HepG2 (cell line): ENCODE measurements at regions not wholly inside any gene's neighbourhood (a gene's known extent, or its start where the extent isn't known, plus 50 kb on each side); places are given as distances from the start of the nearest gene placed in this dataset.
A peak's percentile ranks its signal among the peaks of the same experiment; 100 is the strongest.

Source experiments
- ATAC-seq: fragments of 200-7000 bp; cut with Tn5 transposase; 3 replicates; pipeline ENCODE4 v1.9.1; 2020; ENCODE audit warnings: mild to moderate bottlenecking, moderate library complexity
- BruUV-seq: library from RNA; stranded (reverse); fragments of 400-500 nt; replicated peaks from 2 replicates; lab custom pipeline; 2021; lab: Mats Ljungman, UMichigan
- CTCF ChIA-PET: fragments of 300-600 bp; formaldehyde crosslinking; extraction: SDS; loops from one replicate; lab custom pipeline; 2021; ENCODE audit warnings: low total read pairs, inconsistent platforms, low intra/inter-chr PET ratio; lab: Yijun Ruan, JAX
- POLR2A ChIA-PET: fragments of 350-600 bp; sonication (Branson Sonifier 250); formaldehyde crosslinking; loops from one replicate; lab custom pipeline; 2020; ENCODE audit warnings: antibody characterized with exemption, inconsistent platforms; lab: Yijun Ruan, JAX
- DNase-seq: peaks from one replicate; pipeline ENCODE4 v3.0.0-alpha.2; 2015; ENCODE audit warnings: low spot score
- FAIRE-seq: peaks from 3 replicates; lab custom pipeline; 2011; peaks lifted over from hg19 to GRCh38; lab: Jason Lieb, UNC
- H2AFZ ChIP-seq: one replicate; pipeline ENCODE4 v1.6.1; 2011; ENCODE audit warnings: low read length, inconsistent platforms
- H3K27ac ChIP-seq: fragments of 300-600 bp; 3 replicates; pipeline ENCODE4 v1.8.0; 2011; ENCODE audit warnings: mixed run types, mild to moderate bottlenecking, mixed read lengths, low read length, inconsistent platforms; ENCODE audit not compliant: insufficient read depth; ENCODE audit errors: extremely low read length
- H3K27me3 ChIP-seq, 2 experiments: fragments of 200-600 bp in 1 of 2; 2 replicates in 1 of 2; 3 replicates in 1 of 2; pipeline versions ENCODE4 v1.6.0 to v1.8.0; 2011; ENCODE audit warnings: low read length in 2 of 2, mild to moderate bottlenecking in 2 of 2, moderate library complexity in 2 of 2, inconsistent platforms in 1 of 2; ENCODE audit not compliant: insufficient read depth in 2 of 2, control insufficient read depth in 1 of 2
- H3K36me3 ChIP-seq, 2 experiments: fragments of 200-600 bp in 1 of 2; replicated peaks in 1 of 2; 2 replicates in 1 of 2; 3 replicates in 1 of 2; pipeline versions ENCODE4 v1.5.1 to v1.8.0; 2011; ENCODE audit warnings: low read length in 2 of 2, inconsistent platforms in 1 of 2; ENCODE audit not compliant: insufficient read depth in 2 of 2, control insufficient read depth in 1 of 2
- H3K4me1 ChIP-seq: 2 replicates; pipeline ENCODE4 v1.5.1; 2012; ENCODE audit warnings: low read length, inconsistent platforms; ENCODE audit not compliant: insufficient read depth
- H3K4me2 ChIP-seq: 2 replicates; pipeline ENCODE4 v1.6.0; 2011; ENCODE audit warnings: low read depth, low read length, inconsistent platforms
- H3K4me3 ChIP-seq, 3 experiments: fragments of 200-600 bp in 1 of 3; sonication (generic), shearing (Covaris generic) in 1 of 3; replicated peaks in 1 of 3; 2 replicates each; pipeline ENCODE4 v1.5.1; 2011 to 2016; ENCODE audit warnings: low read length in 3 of 3, inconsistent platforms in 2 of 3, low read depth in 2 of 3, mild to moderate bottlenecking in 2 of 3, control low read depth in 1 of 3, mixed read lengths in 1 of 3; ENCODE audit not compliant: insufficient read depth in 1 of 3
- H3K79me2 ChIP-seq: one replicate; pipeline ENCODE4 v1.6.1; 2011; ENCODE audit warnings: low read length, inconsistent platforms; ENCODE audit not compliant: insufficient read depth
- H3K9ac ChIP-seq: 2 replicates; pipeline ENCODE4 v1.6.0; 2011; ENCODE audit warnings: mild to moderate bottlenecking, low read depth, low read length, inconsistent platforms; ENCODE audit not compliant: insufficient read depth
- H3K9me3 ChIP-seq: 2 replicates; pipeline ENCODE4 v1.5.1; 2012; ENCODE audit warnings: mild to moderate bottlenecking, low read length
- H4K20me1 ChIP-seq: 2 replicates; pipeline ENCODE4 v1.6.0; 2011; ENCODE audit warnings: inconsistent platforms, mild to moderate bottlenecking, low read length, moderate library complexity; ENCODE audit not compliant: insufficient read depth
- ATF1 ChIP-seq: IDR thresholded peaks from 2 replicates; pipeline ENCODE4 v1.6.1; 2016; ENCODE audit warnings: mild to moderate bottlenecking, control low read depth
- HNRNPK ChIP-seq: fragments of 200-400 bp; formaldehyde crosslinking; IDR thresholded peaks from 2 replicates; pipeline ENCODE4 v1.6.1; 2018; ENCODE audit warnings: low read length, low read depth, moderate library complexity, mild to moderate bottlenecking; ENCODE audit not compliant: poor library complexity, severe bottlenecking
- MAFK ChIP-seq, 2 experiments: IDR thresholded peaks in 1 of 2; conservative IDR thresholded peaks in 1 of 2; 2 replicates each; pipeline ENCODE4 v1.6.1; 2011; ENCODE audit warnings: improper control_type of control experiment in 2 of 2, low read length in 2 of 2
- RAD21 ChIP-seq: fragments of 450-650 bp; formaldehyde crosslinking; IDR thresholded peaks from 2 replicates; pipeline ENCODE4 v1.5.0; 2020; ENCODE audit warnings: mild to moderate bottlenecking
- TBP ChIP-seq: sonication (generic); formaldehyde crosslinking; IDR thresholded peaks from 2 replicates; pipeline ENCODE4 v1.5.0; 2020; ENCODE audit warnings: missing genetic modification reagents
- ZNF577 ChIP-seq: sonication (generic); formaldehyde crosslinking; IDR thresholded peaks from 2 replicates; pipeline ENCODE4 v1.4.0; 2020; ENCODE audit warnings: mild to moderate bottlenecking, low read depth, missing genetic modification reagents, borderline replicate concordance
- ZNF607 ChIP-seq: sonication (generic); formaldehyde crosslinking; IDR thresholded peaks from 2 replicates; pipeline ENCODE4 v1.5.1; 2020; ENCODE audit warnings: missing genetic modification reagents, mild to moderate bottlenecking, borderline replicate concordance
- ZZZ3 ChIP-seq: sonication (generic); formaldehyde crosslinking; IDR thresholded peaks from 2 replicates; pipeline ENCODE4 v1.4.0; 2020; ENCODE audit warnings: missing genetic modification reagents, mild to moderate bottlenecking, borderline replicate concordance
- WGBS: methylation state at CpG from one replicate; pipeline ENCODE4 v1.1.6; 2017; ENCODE audit warnings: low lambda C conversion rate; 5-methylcytosine and 5-hydroxymethylcytosine counted together
- in situ Hi-C: cut with HindIII; loops from 2 replicates; pipeline ENCODE4 v1.10.0; 2017; ENCODE audit warnings: low pct_unique_long_range_greater_than_20kb; ENCODE audit not compliant: extremely low pct_ligation_motif_present
- intact Hi-C: fragments of 100-400 bp; cut with micrococcal nuclease; formaldehyde crosslinking; loops from one replicate; pipeline ENCODE4 v1.10.0; 2022; ENCODE audit not compliant: unreplicated experiment
- TF ChIP-seq, protein P1 (sequence below): sonication (generic); formaldehyde crosslinking; IDR thresholded peaks from 2 replicates; pipeline ENCODE4 v1.4.0; 2020; ENCODE audit warnings: missing genetic modification reagents
- TF ChIP-seq, protein P2 (sequence below): IDR thresholded peaks from 2 replicates; pipeline ENCODE4 v1.6.1; 2016; ENCODE audit warnings: mild to moderate bottlenecking
- TF ChIP-seq, protein P3 (sequence below): sonication (generic); formaldehyde crosslinking; IDR thresholded peaks from 2 replicates; pipeline ENCODE4 v1.8.0; 2022; ENCODE audit warnings: mild to moderate bottlenecking, missing genetic modification reagents, moderate library complexity

DNA sequence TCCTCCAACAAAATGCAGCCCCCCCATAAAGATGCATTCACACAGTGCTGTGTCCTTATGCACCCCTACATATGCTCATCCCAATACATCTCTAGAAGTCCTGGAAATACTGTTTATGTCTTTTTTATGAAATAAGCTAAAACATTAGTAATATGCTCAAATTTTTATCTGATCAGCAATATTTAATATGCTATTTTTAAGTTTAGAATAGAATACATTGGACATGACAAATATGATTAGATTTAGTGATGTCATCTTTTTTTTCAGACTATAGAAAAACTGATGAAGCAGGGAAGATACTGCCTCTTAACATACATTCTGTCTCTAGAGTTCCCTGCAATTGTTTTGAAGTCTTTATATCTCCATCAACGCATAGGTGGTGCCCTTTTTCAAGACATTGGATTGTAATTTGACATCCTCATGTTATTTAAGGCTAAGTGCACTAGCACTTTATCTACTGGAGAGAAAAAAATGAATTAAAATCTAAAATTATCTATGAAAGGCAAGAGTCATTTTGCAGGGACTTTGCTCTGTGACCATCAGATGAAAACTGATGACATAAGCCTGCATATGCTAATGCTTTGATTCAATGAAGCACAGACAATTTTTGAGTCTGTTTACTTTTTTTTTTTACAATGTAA lies 395.3 kb downstream of the LPIN1 start (continued):
- TF ChIP-seq, protein P1, sequence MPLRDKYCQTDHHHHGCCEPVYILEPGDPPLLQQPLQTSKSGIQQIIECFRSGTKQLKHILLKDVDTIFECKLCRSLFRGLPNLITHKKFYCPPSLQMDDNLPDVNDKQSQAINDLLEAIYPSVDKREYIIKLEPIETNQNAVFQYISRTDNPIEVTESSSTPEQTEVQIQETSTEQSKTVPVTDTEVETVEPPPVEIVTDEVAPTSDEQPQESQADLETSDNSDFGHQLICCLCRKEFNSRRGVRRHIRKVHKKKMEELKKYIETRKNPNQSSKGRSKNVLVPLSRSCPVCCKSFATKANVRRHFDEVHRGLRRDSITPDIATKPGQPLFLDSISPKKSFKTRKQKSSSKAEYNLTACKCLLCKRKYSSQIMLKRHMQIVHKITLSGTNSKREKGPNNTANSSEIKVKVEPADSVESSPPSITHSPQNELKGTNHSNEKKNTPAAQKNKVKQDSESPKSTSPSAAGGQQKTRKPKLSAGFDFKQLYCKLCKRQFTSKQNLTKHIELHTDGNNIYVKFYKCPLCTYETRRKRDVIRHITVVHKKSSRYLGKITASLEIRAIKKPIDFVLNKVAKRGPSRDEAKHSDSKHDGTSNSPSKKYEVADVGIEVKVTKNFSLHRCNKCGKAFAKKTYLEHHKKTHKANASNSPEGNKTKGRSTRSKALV (CRISPR knock-in tag), result no peak
- TF ChIP-seq HNRNPK, result no peak
- TF ChIP-seq ZNF607, result no peak
- TF ChIP-seq MAFK (conservative IDR thresholded peaks at IDR 0.05 in 1 of 2, IDR thresholded peaks at IDR 0.05 in 1 of 2; ENCODE audit: low read length in 2 of 2), result peak in 1 of 2 experiments; percentile 57; a peak in 2 of 4 replicates
- no peak for TF ChIP-seq TBP
- TF ChIP-seq, protein P2, sequence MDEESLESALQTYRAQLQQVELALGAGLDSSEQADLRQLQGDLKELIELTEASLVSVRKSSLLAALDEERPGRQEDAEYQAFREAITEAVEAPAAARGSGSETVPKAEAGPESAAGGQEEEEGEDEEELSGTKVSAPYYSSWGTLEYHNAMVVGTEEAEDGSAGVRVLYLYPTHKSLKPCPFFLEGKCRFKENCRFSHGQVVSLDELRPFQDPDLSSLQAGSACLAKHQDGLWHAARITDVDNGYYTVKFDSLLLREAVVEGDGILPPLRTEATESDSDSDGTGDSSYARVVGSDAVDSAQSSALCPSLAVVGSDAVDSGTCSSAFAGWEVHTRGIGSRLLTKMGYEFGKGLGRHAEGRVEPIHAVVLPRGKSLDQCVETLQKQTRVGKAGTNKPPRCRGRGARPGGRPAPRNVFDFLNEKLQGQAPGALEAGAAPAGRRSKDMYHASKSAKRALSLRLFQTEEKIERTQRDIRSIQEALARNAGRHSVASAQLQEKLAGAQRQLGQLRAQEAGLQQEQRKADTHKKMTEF (CRISPR knock-in tag), result no peak
- TF ChIP-seq ZZZ3, result no peak
- no peak for TF ChIP-seq ATF1 (CRISPR knock-in tag)

DNA sequence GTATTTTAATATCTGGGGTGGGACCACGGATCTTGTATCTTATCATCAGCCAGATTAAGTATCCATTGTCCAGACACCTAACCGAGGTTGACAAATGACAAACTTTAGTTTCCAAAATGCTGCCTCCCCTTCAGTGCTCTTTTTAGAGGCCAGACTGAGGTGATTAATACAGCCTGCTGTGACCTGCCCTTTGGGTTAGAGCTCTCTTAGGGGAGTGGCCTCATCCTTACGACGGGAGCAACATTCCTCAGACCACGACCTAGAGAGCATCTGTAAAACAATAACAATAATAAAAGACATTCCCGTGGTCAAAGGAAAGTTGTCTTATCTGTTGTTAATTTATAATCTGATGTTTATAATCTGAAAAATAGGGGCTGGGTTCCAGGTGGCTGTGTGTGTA lies 405.3 kb downstream of the LPIN1 start:
- FAIRE-seq, result no peak
- H3K36me3 ChIP-seq, result no peaks in the 10 kb centered on the region
- H3K27me3 ChIP-seq, result 0 out of 5 replicates have a peak, but pooled peaks cover 0 to 2% of the 10 kb centered on the region in 2 experiments
- H3K9me3 ChIP-seq, result no peaks in the 10 kb centered on the region
- intact Hi-C loops, result no loop called here
- no TSS peak for BruUV-seq
- CTCF ChIA-PET, result no interaction called here
- H3K79me2 ChIP-seq, result no peaks in the 10 kb centered on the region
- no peak for TF ChIP-seq RAD21 (CRISPR knock-in tag)
- no peak for TF ChIP-seq ZNF577 (CRISPR knock-in tag)
- TF ChIP-seq, protein P3, sequence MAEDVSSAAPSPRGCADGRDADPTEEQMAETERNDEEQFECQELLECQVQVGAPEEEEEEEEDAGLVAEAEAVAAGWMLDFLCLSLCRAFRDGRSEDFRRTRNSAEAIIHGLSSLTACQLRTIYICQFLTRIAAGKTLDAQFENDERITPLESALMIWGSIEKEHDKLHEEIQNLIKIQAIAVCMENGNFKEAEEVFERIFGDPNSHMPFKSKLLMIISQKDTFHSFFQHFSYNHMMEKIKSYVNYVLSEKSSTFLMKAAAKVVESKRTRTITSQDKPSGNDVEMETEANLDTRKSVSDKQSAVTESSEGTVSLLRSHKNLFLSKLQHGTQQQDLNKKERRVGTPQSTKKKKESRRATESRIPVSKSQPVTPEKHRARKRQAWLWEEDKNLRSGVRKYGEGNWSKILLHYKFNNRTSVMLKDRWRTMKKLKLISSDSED, result no peak
- H3K4me3 ChIP-seq, result no peak overlapping the region
- H4K20me1 ChIP-seq, result no peaks in the 10 kb centered on the region
- DNase-seq, result no peak
- H3K9ac ChIP-seq, result no peak overlapping the region
- no peak overlapping the region for H2AFZ ChIP-seq
- no peaks in the 10 kb centered on the region for H3K4me1 ChIP-seq
- ATAC-seq, result no peak
- no peak overlapping the region for H3K27ac ChIP-seq
- WGBS, result 3% methylated on average over 6 of the region's 6 CpGs
- POLR2A ChIA-PET, result no interaction called here
- in situ Hi-C loops, result no loop called here
- H3K4me2 ChIP-seq, result no peak overlapping the region
